HepG2 (cell line): ENCODE measurements at regions not wholly inside any gene's neighbourhood (a gene's known extent, or its start where the extent isn't known, plus 50 kb on each side); places are given as distances from the start of the nearest gene placed in this dataset.

ENCODE experiments used
- ATAC-seq: fragments of 200-7000 bp; cut with Tn5 transposase; 3 replicates; pipeline ENCODE4 v1.9.1; 2020; ENCODE audit warnings: mild to moderate bottlenecking, moderate library complexity
- BruUV-seq: library from RNA; stranded (reverse); fragments of 400-500 nt; replicated peaks from 2 replicates; lab custom pipeline; 2021; lab: Mats Ljungman, UMichigan
- CTCF ChIA-PET: fragments of 300-600 bp; formaldehyde crosslinking; extraction: SDS; loops from one replicate; lab custom pipeline; 2021; ENCODE audit warnings: low total read pairs, inconsistent platforms, low intra/inter-chr PET ratio; lab: Yijun Ruan, JAX
- POLR2A ChIA-PET: fragments of 350-600 bp; sonication (Branson Sonifier 250); formaldehyde crosslinking; loops from one replicate; lab custom pipeline; 2020; ENCODE audit warnings: antibody characterized with exemption, inconsistent platforms; lab: Yijun Ruan, JAX
- DNase-seq: peaks from one replicate; pipeline ENCODE4 v3.0.0-alpha.2; 2015; ENCODE audit warnings: low spot score
- FAIRE-seq: peaks from 3 replicates; lab custom pipeline; 2011; peaks lifted over from hg19 to GRCh38; lab: Jason Lieb, UNC
- H2AFZ ChIP-seq: one replicate; pipeline ENCODE4 v1.6.1; 2011; ENCODE audit warnings: low read length, inconsistent platforms
- H3K27ac ChIP-seq: fragments of 300-600 bp; 3 replicates; pipeline ENCODE4 v1.8.0; 2011; ENCODE audit warnings: mixed run types, mild to moderate bottlenecking, mixed read lengths, low read length, inconsistent platforms; ENCODE audit not compliant: insufficient read depth; ENCODE audit errors: extremely low read length
- H3K27me3 ChIP-seq, 2 experiments: fragments of 200-600 bp in 1 of 2; 2 replicates in 1 of 2; 3 replicates in 1 of 2; pipeline versions ENCODE4 v1.6.0 to v1.8.0; 2011; ENCODE audit warnings: low read length in 2 of 2, mild to moderate bottlenecking in 2 of 2, moderate library complexity in 2 of 2, inconsistent platforms in 1 of 2; ENCODE audit not compliant: insufficient read depth in 2 of 2, control insufficient read depth in 1 of 2
- H3K36me3 ChIP-seq, 2 experiments: fragments of 200-600 bp in 1 of 2; replicated peaks in 1 of 2; 2 replicates in 1 of 2; 3 replicates in 1 of 2; pipeline versions ENCODE4 v1.5.1 to v1.8.0; 2011; ENCODE audit warnings: low read length in 2 of 2, inconsistent platforms in 1 of 2; ENCODE audit not compliant: insufficient read depth in 2 of 2, control insufficient read depth in 1 of 2
- H3K4me1 ChIP-seq: 2 replicates; pipeline ENCODE4 v1.5.1; 2012; ENCODE audit warnings: low read length, inconsistent platforms; ENCODE audit not compliant: insufficient read depth
- H3K4me2 ChIP-seq: 2 replicates; pipeline ENCODE4 v1.6.0; 2011; ENCODE audit warnings: low read depth, low read length, inconsistent platforms
- H3K4me3 ChIP-seq, 3 experiments: fragments of 200-600 bp in 1 of 3; sonication (generic), shearing (Covaris generic) in 1 of 3; replicated peaks in 1 of 3; 2 replicates each; pipeline ENCODE4 v1.5.1; 2011 to 2016; ENCODE audit warnings: low read length in 3 of 3, inconsistent platforms in 2 of 3, low read depth in 2 of 3, mild to moderate bottlenecking in 2 of 3, control low read depth in 1 of 3, mixed read lengths in 1 of 3; ENCODE audit not compliant: insufficient read depth in 1 of 3
- H3K79me2 ChIP-seq: one replicate; pipeline ENCODE4 v1.6.1; 2011; ENCODE audit warnings: low read length, inconsistent platforms; ENCODE audit not compliant: insufficient read depth
- H3K9ac ChIP-seq: 2 replicates; pipeline ENCODE4 v1.6.0; 2011; ENCODE audit warnings: mild to moderate bottlenecking, low read depth, low read length, inconsistent platforms; ENCODE audit not compliant: insufficient read depth
- H3K9me3 ChIP-seq: 2 replicates; pipeline ENCODE4 v1.5.1; 2012; ENCODE audit warnings: mild to moderate bottlenecking, low read length
- H4K20me1 ChIP-seq: 2 replicates; pipeline ENCODE4 v1.6.0; 2011; ENCODE audit warnings: inconsistent platforms, mild to moderate bottlenecking, low read length, moderate library complexity; ENCODE audit not compliant: insufficient read depth
- E2F1 ChIP-seq: sonication (generic); formaldehyde crosslinking; IDR thresholded peaks from 2 replicates; pipeline ENCODE4 v1.5.0; 2020; ENCODE audit warnings: missing genetic modification reagents
- GLMP ChIP-seq: sonication (generic); formaldehyde crosslinking; IDR thresholded peaks from 2 replicates; pipeline ENCODE4 v1.9.0; 2021; ENCODE audit warnings: missing genetic modification reagents, mild to moderate bottlenecking, borderline replicate concordance
- NFKB2 ChIP-seq: sonication (generic); formaldehyde crosslinking; IDR thresholded peaks from 2 replicates; pipeline ENCODE4 v1.4.0; 2020; ENCODE audit warnings: missing genetic modification reagents, borderline replicate concordance
- PCBP2 ChIP-seq: fragments of 200-400 bp; formaldehyde crosslinking; optimal IDR thresholded peaks from 2 replicates; pipeline ENCODE3; 2018; ENCODE audit warnings: low read length, low read depth; ENCODE audit not compliant: poor library complexity, severe bottlenecking
- RNF219 ChIP-seq: sonication (generic); formaldehyde crosslinking; IDR thresholded peaks from 2 replicates; pipeline ENCODE4 v1.5.0; 2020; ENCODE audit warnings: mild to moderate bottlenecking, missing genetic modification reagents
- TFAP4 ChIP-seq: sonication (generic); IDR thresholded peaks from 2 replicates; pipeline ENCODE4 v1.6.1; 2016; ENCODE audit warnings: low read depth, borderline replicate concordance
- ZBTB3 ChIP-seq: sonication (generic); formaldehyde crosslinking; IDR thresholded peaks from 2 replicates; pipeline ENCODE4 v1.4.0; 2020; ENCODE audit warnings: low read depth, mild to moderate bottlenecking, moderate library complexity, missing genetic modification reagents, borderline replicate concordance
- ZBTB46 ChIP-seq: sonication (generic); formaldehyde crosslinking; IDR thresholded peaks from 2 replicates; pipeline ENCODE4 v1.4.0; 2020; ENCODE audit warnings: mild to moderate bottlenecking, missing genetic modification reagents, borderline replicate concordance
- ZNF460 ChIP-seq: sonication (generic); formaldehyde crosslinking; IDR thresholded peaks from 2 replicates; pipeline ENCODE4 v1.5.1; 2020; ENCODE audit warnings: missing genetic modification reagents, mild to moderate bottlenecking, borderline replicate concordance
- ZNF761 ChIP-seq: sonication (generic); formaldehyde crosslinking; conservative IDR thresholded peaks from 2 replicates; pipeline ENCODE4 v1.4.0; 2020; ENCODE audit warnings: mild to moderate bottlenecking, missing genetic modification reagents
- ZNF782 ChIP-seq: sonication (generic); formaldehyde crosslinking; IDR thresholded peaks from 2 replicates; pipeline ENCODE4 v1.4.0; 2020; ENCODE audit warnings: missing genetic modification reagents, mild to moderate bottlenecking, borderline replicate concordance
- WGBS: methylation state at CpG from one replicate; pipeline ENCODE4 v1.1.6; 2017; ENCODE audit warnings: low lambda C conversion rate; 5-methylcytosine and 5-hydroxymethylcytosine counted together
- in situ Hi-C: cut with HindIII; loops from 2 replicates; pipeline ENCODE4 v1.10.0; 2017; ENCODE audit warnings: low pct_unique_long_range_greater_than_20kb; ENCODE audit not compliant: extremely low pct_ligation_motif_present
- intact Hi-C: fragments of 100-400 bp; cut with micrococcal nuclease; formaldehyde crosslinking; loops from one replicate; pipeline ENCODE4 v1.10.0; 2022; ENCODE audit not compliant: unreplicated experiment

- no peak overlapping the region for H2AFZ ChIP-seq
- TF ChIP-seq PCBP2 (no peak), ZNF761 (CRISPR knock-in tag) (no peak)
- H3K4me1 ChIP-seq: peaks cover 14% of the 10 kb centered on the region
- H3K36me3 ChIP-seq: no peaks in the 10 kb centered on the region
- ATAC-seq (no peak), FAIRE-seq (no peak), DNase-seq (no peak)
- in situ Hi-C loops (no loop called here), intact Hi-C loops (no loop called here)
- WGBS: 62% methylated on average over 4 of the region's 4 CpGs
- CTCF ChIA-PET: no interaction called here
- no peaks in the 10 kb centered on the region for H4K20me1 ChIP-seq
- no peak overlapping the region for H3K4me3 ChIP-seq
- POLR2A ChIA-PET: no interaction called here
- no peaks in the 10 kb centered on the region for H3K79me2 ChIP-seq
- no peak overlapping the region for H3K9ac ChIP-seq
- H3K27me3 ChIP-seq: peaks cover 0 to 8% of the 10 kb centered on the region in 2 experiments; a peak in 4 of 5 replicates
- peaks cover 13% of the 10 kb centered on the region for H3K9me3 ChIP-seq
- BruUV-seq: no TSS peak
- no peak overlapping the region for H3K4me2 ChIP-seq
- H3K27ac ChIP-seq: no peak overlapping the region
Observed at GRCh38 chr6:106903299-106903698, 71.2 kb downstream of the CD24 start.

GRCh38 chr6:106901062-106901461 is 73.5 kb downstream of the CD24 start:
- Histone ChIP-seq H4K20me1 (no peaks in the 10 kb centered on the region), H2AFZ (no peak overlapping the region), H3K79me2 (no peaks in the 10 kb centered on the region), H3K9me3 (peaks cover 13% of the 10 kb centered on the region), H3K36me3 (no peaks in the 10 kb centered on the region), H3K27ac (no peak overlapping the region), H3K4me3 (no peak overlapping the region), H3K4me2 (no peak overlapping the region), H3K4me1 (peaks cover 31% of the 10 kb centered on the region), H3K27me3 (peaks cover 0 to 3% of the 10 kb centered on the region in 2 experiments; a peak in 3 of 5 replicates), H3K9ac (no peak overlapping the region)
- CTCF ChIA-PET: no interaction called here
- in situ Hi-C loops (no loop called here), intact Hi-C loops (no loop called here)
- no TSS peak for BruUV-seq
- FAIRE-seq (no peak), ATAC-seq (no peak), DNase-seq (no peak)
- POLR2A ChIA-PET: no interaction called here
- 35% methylated on average over 3 of the region's 3 CpGs for WGBS
- TF ChIP-seq NFKB2 (CRISPR knock-in tag): no peak
- TF ChIP-seq E2F1 (CRISPR knock-in tag): no peak
- no peak for TF ChIP-seq ZBTB46
- no peak for TF ChIP-seq RNF219
- no peak for TF ChIP-seq GLMP
- TF ChIP-seq TFAP4: no peak
- TF ChIP-seq ZBTB3: no peak
- TF ChIP-seq ZNF460 (CRISPR knock-in tag): no peak
- no peak for TF ChIP-seq ZNF782 (CRISPR knock-in tag)
